Liver (tissue), 3 donors: ENCODE measurements at regions not wholly inside any gene's neighbourhood (a gene's known extent, or its start where the extent isn't known, plus 50 kb on each side); places are given as distances from the start of the nearest gene placed in this dataset.

ENCODE experiments used
- ATF3 ChIP-seq: IDR thresholded peaks from 2 replicates; pipeline ENCODE4 v1.6.1; 2016; ENCODE audit warnings: antibody characterized with exemption
- CTCF ChIP-seq: fragments of 150-350 bp; IDR thresholded peaks from 2 replicates; pipeline ENCODE4 v1.5.1; 2017; ENCODE audit warnings: improper control_type of control experiment, low read depth, low read length; ENCODE audit not compliant: missing input control
- EGR1 ChIP-seq, 2 donors: IDR thresholded peaks; 2 replicates each; pipeline ENCODE4 v1.6.1; 2016 to 2018; ENCODE audit warnings: antibody characterized with exemption in 2 of 2, low read depth in 2 of 2
- FOXA1 ChIP-seq: IDR thresholded peaks from 2 replicates; pipeline ENCODE4 v1.6.1; 2016; ENCODE audit warnings: antibody characterized with exemption
- GABPA ChIP-seq, 2 donors: IDR thresholded peaks in 1 of 2; conservative IDR thresholded peaks in 1 of 2; 2 replicates each; pipeline ENCODE4 v1.6.1; 2016; ENCODE audit warnings: antibody characterized with exemption in 2 of 2, mild to moderate bottlenecking in 1 of 2, moderate library complexity in 1 of 2
- MAX ChIP-seq: IDR thresholded peaks from 2 replicates; pipeline ENCODE4 v1.6.1; 2016; ENCODE audit warnings: antibody characterized with exemption
- NR2F2 ChIP-seq: IDR thresholded peaks from 2 replicates; pipeline ENCODE4 v1.6.1; 2016; ENCODE audit warnings: antibody characterized with exemption
- RAD21 ChIP-seq, 2 donors: IDR thresholded peaks; 2 replicates each; pipeline ENCODE4 v1.6.1; 2016; ENCODE audit warnings: antibody characterized with exemption in 2 of 2, mild to moderate bottlenecking in 2 of 2
- REST ChIP-seq: IDR thresholded peaks from 2 replicates; pipeline ENCODE4 v1.6.1; 2016; ENCODE audit warnings: antibody characterized with exemption, mild to moderate bottlenecking
- RXRA ChIP-seq, 2 donors: IDR thresholded peaks; 2 replicates each; pipeline ENCODE4 v1.6.1; 2017 to 2018; ENCODE audit warnings: antibody characterized with exemption in 2 of 2, mild to moderate bottlenecking in 1 of 2
- SP1 ChIP-seq: IDR thresholded peaks from 2 replicates; pipeline ENCODE4 v1.6.1; 2018; ENCODE audit warnings: antibody characterized with exemption, mild to moderate bottlenecking
- TAF1 ChIP-seq: conservative IDR thresholded peaks from 2 replicates; pipeline ENCODE4 v1.6.1; 2016; ENCODE audit warnings: antibody characterized with exemption, mild to moderate bottlenecking
- YY1 ChIP-seq: IDR thresholded peaks from 2 replicates; pipeline ENCODE4 v1.6.1; 2016; ENCODE audit warnings: antibody characterized with exemption, mild to moderate bottlenecking
- donor health status: healthy.
- donor health status: healthy.

GRCh38 chr16:5490499-5490898 is 392.9 kb upstream of the EEF2KMT start:
- TF ChIP-seq YY1, result no peak
- TF ChIP-seq CTCF, result peak; percentile 34
- no peak for TF ChIP-seq MAX
- TF ChIP-seq REST, result no peak
- TF ChIP-seq FOXA1, result no peak
- TF ChIP-seq SP1, result no peak
- no peak for TF ChIP-seq GABPA (IDR thresholded peaks at IDR 0.05 in 1 of 2, conservative IDR thresholded peaks at IDR 0.05 in 1 of 2)
- no peak for TF ChIP-seq TAF1
- TF ChIP-seq NR2F2, result no peak
- TF ChIP-seq RAD21 (IDR thresholded peaks at IDR 0.05), result peak in 1 of 2 donors; percentile 16
- TF ChIP-seq ATF3, result no peak
- TF ChIP-seq RXRA (IDR thresholded peaks at IDR 0.05), result no peak
- TF ChIP-seq EGR1 (IDR thresholded peaks at IDR 0.05; ENCODE audit: low read depth in 2 of 2), result no peak
